Neural cell (in vitro differentiated cells): ENCODE measurements at regions not wholly inside any gene's neighbourhood (a gene's known extent, or its start where the extent isn't known, plus 50 kb on each side); places are given as distances from the start of the nearest gene placed in this dataset.

Experiments used
- H2AFZ ChIP-seq: fragments of 200-600, 300-800 bp; sonication (generic), shearing (Covaris generic); 2 replicates; pipeline ENCODE4 v1.6.0; 2014; ENCODE audit warnings: low read depth, mild to moderate bottlenecking, antibody characterized with exemption, low read length, moderate library complexity
- H3F3A ChIP-seq: fragments of 200-600 bp; shearing (Covaris generic); 2 replicates; pipeline ENCODE4 v1.6.1; 2016; ENCODE audit warnings: mild to moderate bottlenecking, moderate library complexity, mixed read lengths, antibody characterized with exemption, low read length; ENCODE audit not compliant: insufficient read depth, poor library complexity, severe bottlenecking
- H3K27ac ChIP-seq: fragments of 200-600, 300-800 bp; sonication (generic), shearing (Covaris generic); 2 replicates; pipeline ENCODE4 v1.5.1; 2014; ENCODE audit warnings: mild to moderate bottlenecking, low read length, moderate library complexity
- H3K27me3 ChIP-seq: fragments of 300-800, 200-600 bp; sonication (generic), shearing (Covaris generic); 2 replicates; pipeline ENCODE4 v1.6.0; 2014; ENCODE audit warnings: mild to moderate bottlenecking, low read depth, low read length, moderate library complexity; ENCODE audit not compliant: insufficient read depth
- H3K36me3 ChIP-seq: fragments of 300-800, 200-600 bp; sonication (generic), shearing (Covaris generic); 2 replicates; pipeline ENCODE4 v1.5.1; 2014; ENCODE audit warnings: mild to moderate bottlenecking, antibody characterized with exemption, low read length, moderate library complexity; ENCODE audit not compliant: insufficient read depth
- H3K4me2 ChIP-seq: fragments of 300-800, 200-600 bp; sonication (generic), shearing (Covaris generic); 2 replicates; pipeline ENCODE4 v1.6.0; 2014; ENCODE audit warnings: mild to moderate bottlenecking, low read length
- H3K4me3 ChIP-seq: fragments of 300-800, 200-600 bp; sonication (generic), shearing (Covaris generic); 2 replicates; pipeline ENCODE4 v1.5.1; 2014; ENCODE audit warnings: mild to moderate bottlenecking, low read length, moderate library complexity
- H3K79me2 ChIP-seq: fragments of 200-600 bp; shearing (Covaris generic); replicated peaks from 2 replicates; pipeline ENCODE4 v1.6.0; 2014; ENCODE audit warnings: mild to moderate bottlenecking, low read length, moderate library complexity; ENCODE audit not compliant: insufficient read depth
- H3K9ac ChIP-seq: fragments of 300-800, 200-600 bp; sonication (generic), shearing (Covaris generic); 2 replicates; pipeline ENCODE4 v1.6.1; 2016; ENCODE audit warnings: mild to moderate bottlenecking, low read length, mixed read lengths
- H3K9me2 ChIP-seq: fragments of 200-600 bp; shearing (Covaris generic); 2 replicates; pipeline ENCODE4 v1.6.1; 2016; ENCODE audit warnings: mild to moderate bottlenecking, low read length, mixed read lengths; ENCODE audit not compliant: insufficient read depth
- H3K9me3 ChIP-seq: fragments of 200-600, 300-800 bp; sonication (generic), shearing (Covaris generic); 2 replicates; pipeline ENCODE4 v1.6.1; 2016; ENCODE audit warnings: mild to moderate bottlenecking, mixed run types, low read length, moderate library complexity, mixed read lengths
- H4K20me1 ChIP-seq: fragments of 200-600 bp; shearing (Covaris generic); 2 replicates; pipeline ENCODE4 v1.6.1; 2016; ENCODE audit warnings: mild to moderate bottlenecking, mixed run types; ENCODE audit not compliant: insufficient read depth
- EP300 ChIP-seq: fragments of 450-650 bp; conservative IDR thresholded peaks from 2 replicates; pipeline ENCODE4 v1.6.1; 2014; ENCODE audit warnings: antibody characterized with exemption, mild to moderate bottlenecking, moderate library complexity; ENCODE audit not compliant: poor library complexity, severe bottlenecking
- EZH2 ChIP-seq: fragments of 200-600, 300-800 bp; shearing (Covaris generic), sonication (generic); IDR thresholded peaks from 2 replicates; pipeline ENCODE4 v1.6.1; 2014; ENCODE audit warnings: antibody characterized with exemption, low read length, borderline replicate concordance, mild to moderate bottlenecking; ENCODE audit not compliant: insufficient read depth, poor library complexity, severe bottlenecking
- MXI1 ChIP-seq: fragments of 450-650 bp; conservative IDR thresholded peaks from 2 replicates; pipeline ENCODE4 v1.6.1; 2014; ENCODE audit warnings: antibody characterized with exemption, mild to moderate bottlenecking; ENCODE audit not compliant: poor library complexity, severe bottlenecking
- POLR2AphosphoS5 ChIP-seq: IDR thresholded peaks from 2 replicates; pipeline ENCODE4 v1.6.1; 2012
- RAD21 ChIP-seq: fragments of 450-650 bp; conservative IDR thresholded peaks from 2 replicates; pipeline ENCODE4 v1.6.1; 2014; ENCODE audit warnings: antibody characterized with exemption, mild to moderate bottlenecking, moderate library complexity
- SMC3 ChIP-seq: fragments of 450-650 bp; conservative IDR thresholded peaks from 2 replicates; pipeline ENCODE4 v1.6.1; 2014; ENCODE audit warnings: antibody characterized with exemption, mild to moderate bottlenecking, moderate library complexity; ENCODE audit not compliant: poor library complexity
- TAF1 ChIP-seq: IDR thresholded peaks from 2 replicates; pipeline ENCODE4 v1.6.1; 2012; ENCODE audit warnings: low read depth
- TF ChIP-seq, protein P1 (sequence below): IDR thresholded peaks from 2 replicates; pipeline ENCODE4 v1.6.1; 2012; ENCODE audit warnings: borderline replicate concordance
- TF ChIP-seq, protein P2 (sequence below): fragments of 450-650 bp; IDR thresholded peaks from 2 replicates; pipeline ENCODE4 v1.5.1; 2014; ENCODE audit warnings: antibody characterized with exemption, mild to moderate bottlenecking, moderate library complexity; ENCODE audit not compliant: poor library complexity, severe bottlenecking

DNA sequence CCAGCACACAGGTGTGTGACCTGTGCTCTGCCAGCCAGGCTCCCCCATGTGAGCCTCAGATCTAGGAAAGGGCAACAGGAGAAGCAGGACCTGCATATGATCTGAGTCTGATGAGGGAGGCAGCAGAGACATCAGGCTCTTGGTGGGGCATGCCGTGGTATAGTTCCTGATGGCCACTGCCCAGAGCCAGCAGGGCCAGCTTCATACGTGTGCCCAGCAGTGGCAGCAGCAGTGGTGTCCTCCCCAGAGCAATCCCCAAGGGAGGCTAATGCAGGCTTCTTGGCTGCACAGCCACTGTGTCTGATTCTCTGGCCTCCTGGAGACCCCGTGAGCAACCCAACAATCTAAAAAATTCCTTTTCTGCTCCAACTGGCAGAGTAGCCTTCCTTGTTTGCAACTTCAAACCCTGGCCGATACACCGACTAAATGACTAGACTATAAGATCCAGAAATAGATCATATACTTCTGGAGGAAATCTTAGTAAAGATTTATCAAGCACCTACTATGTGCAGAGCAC, 230.6 kb upstream of the ZMIZ1 start:
- H4K20me1 ChIP-seq = no peaks in the 10 kb centered on the region
- no peak overlapping the region for H3K9ac ChIP-seq
- no peak overlapping the region for H2AFZ ChIP-seq
- TF ChIP-seq POLR2AphosphoS5 (no peak), TAF1 (no peak), EP300 (no peak), RAD21 (no peak), MXI1 (no peak), SMC3 (no peak), EZH2 (no peak)
- TF ChIP-seq, protein P1, sequence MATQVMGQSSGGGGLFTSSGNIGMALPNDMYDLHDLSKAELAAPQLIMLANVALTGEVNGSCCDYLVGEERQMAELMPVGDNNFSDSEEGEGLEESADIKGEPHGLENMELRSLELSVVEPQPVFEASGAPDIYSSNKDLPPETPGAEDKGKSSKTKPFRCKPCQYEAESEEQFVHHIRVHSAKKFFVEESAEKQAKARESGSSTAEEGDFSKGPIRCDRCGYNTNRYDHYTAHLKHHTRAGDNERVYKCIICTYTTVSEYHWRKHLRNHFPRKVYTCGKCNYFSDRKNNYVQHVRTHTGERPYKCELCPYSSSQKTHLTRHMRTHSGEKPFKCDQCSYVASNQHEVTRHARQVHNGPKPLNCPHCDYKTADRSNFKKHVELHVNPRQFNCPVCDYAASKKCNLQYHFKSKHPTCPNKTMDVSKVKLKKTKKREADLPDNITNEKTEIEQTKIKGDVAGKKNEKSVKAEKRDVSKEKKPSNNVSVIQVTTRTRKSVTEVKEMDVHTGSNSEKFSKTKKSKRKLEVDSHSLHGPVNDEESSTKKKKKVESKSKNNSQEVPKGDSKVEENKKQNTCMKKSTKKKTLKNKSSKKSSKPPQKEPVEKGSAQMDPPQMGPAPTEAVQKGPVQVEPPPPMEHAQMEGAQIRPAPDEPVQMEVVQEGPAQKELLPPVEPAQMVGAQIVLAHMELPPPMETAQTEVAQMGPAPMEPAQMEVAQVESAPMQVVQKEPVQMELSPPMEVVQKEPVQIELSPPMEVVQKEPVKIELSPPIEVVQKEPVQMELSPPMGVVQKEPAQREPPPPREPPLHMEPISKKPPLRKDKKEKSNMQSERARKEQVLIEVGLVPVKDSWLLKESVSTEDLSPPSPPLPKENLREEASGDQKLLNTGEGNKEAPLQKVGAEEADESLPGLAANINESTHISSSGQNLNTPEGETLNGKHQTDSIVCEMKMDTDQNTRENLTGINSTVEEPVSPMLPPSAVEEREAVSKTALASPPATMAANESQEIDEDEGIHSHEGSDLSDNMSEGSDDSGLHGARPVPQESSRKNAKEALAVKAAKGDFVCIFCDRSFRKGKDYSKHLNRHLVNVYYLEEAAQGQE = no peak
- TF ChIP-seq, protein P2, sequence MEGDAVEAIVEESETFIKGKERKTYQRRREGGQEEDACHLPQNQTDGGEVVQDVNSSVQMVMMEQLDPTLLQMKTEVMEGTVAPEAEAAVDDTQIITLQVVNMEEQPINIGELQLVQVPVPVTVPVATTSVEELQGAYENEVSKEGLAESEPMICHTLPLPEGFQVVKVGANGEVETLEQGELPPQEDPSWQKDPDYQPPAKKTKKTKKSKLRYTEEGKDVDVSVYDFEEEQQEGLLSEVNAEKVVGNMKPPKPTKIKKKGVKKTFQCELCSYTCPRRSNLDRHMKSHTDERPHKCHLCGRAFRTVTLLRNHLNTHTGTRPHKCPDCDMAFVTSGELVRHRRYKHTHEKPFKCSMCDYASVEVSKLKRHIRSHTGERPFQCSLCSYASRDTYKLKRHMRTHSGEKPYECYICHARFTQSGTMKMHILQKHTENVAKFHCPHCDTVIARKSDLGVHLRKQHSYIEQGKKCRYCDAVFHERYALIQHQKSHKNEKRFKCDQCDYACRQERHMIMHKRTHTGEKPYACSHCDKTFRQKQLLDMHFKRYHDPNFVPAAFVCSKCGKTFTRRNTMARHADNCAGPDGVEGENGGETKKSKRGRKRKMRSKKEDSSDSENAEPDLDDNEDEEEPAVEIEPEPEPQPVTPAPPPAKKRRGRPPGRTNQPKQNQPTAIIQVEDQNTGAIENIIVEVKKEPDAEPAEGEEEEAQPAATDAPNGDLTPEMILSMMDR = no peak
- no peak overlapping the region for H3K4me3 ChIP-seq
- H3F3A ChIP-seq = no peaks in the 10 kb centered on the region
- no peaks in the 10 kb centered on the region for H3K36me3 ChIP-seq
- peaks cover 4% of the 10 kb centered on the region for H3K9me3 ChIP-seq
- no peaks in the 10 kb centered on the region for H3K27me3 ChIP-seq
- H3K4me2 ChIP-seq = no peak overlapping the region
- H3K79me2 ChIP-seq = no peaks in the 10 kb centered on the region
- H3K27ac ChIP-seq = no peak overlapping the region
- no peaks in the 10 kb centered on the region for H3K9me2 ChIP-seq

DNA sequence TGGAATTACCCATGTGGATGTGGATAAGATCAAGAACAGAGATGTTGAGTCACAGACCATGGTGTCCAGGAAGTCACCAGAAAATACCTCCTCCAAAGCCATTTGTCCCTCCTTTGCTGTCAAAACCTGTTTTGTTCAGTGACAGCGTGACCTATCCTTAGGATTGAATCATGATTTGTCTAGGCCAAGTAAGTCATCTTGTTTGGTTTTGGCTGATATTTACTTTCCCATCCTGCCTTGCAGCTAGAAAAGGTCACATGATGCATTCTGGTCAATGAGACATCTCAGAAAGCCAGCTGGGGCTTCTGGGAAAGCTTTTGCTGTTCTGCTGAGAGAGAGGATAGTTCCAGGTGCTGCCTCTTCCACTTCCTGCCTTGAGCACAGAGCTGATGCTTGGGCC, 225.3 kb upstream of the ZMIZ1 start:
- H3K4me3 ChIP-seq = no peak overlapping the region

More for the DNA sequence above, 225.3 kb upstream of the ZMIZ1 start:
- TF ChIP-seq RAD21 = no peak
- H3K9me3 ChIP-seq = no peaks in the 10 kb centered on the region
- H3K4me2 ChIP-seq = no peak overlapping the region
- no peaks in the 10 kb centered on the region for H3F3A ChIP-seq
- no peaks in the 10 kb centered on the region for H4K20me1 ChIP-seq
- H3K27ac ChIP-seq = no peak overlapping the region
- H3K36me3 ChIP-seq = no peaks in the 10 kb centered on the region
- H3K79me2 ChIP-seq = no peaks in the 10 kb centered on the region
- H3K9ac ChIP-seq = no peak overlapping the region
- H3K27me3 ChIP-seq = no peaks in the 10 kb centered on the region
- no peaks in the 10 kb centered on the region for H3K9me2 ChIP-seq
- no peak overlapping the region for H2AFZ ChIP-seq
